Fibroblast of upper back skin (primary cell): ENCODE measurements at regions not wholly inside any gene's neighbourhood (a gene's known extent, or its start where the extent isn't known, plus 50 kb on each side); places are given as distances from the start of the nearest gene placed in this dataset.
"Not testable (repeated sequence)": the region's sequence is repeated elsewhere in the genome, so short reads cannot be mapped to it uniquely, and the experiment has no call there.

Experiments used
- DNase-seq: peaks from one replicate; pipeline ENCODE4 v3.0.0-alpha.2; 2013

DNA sequence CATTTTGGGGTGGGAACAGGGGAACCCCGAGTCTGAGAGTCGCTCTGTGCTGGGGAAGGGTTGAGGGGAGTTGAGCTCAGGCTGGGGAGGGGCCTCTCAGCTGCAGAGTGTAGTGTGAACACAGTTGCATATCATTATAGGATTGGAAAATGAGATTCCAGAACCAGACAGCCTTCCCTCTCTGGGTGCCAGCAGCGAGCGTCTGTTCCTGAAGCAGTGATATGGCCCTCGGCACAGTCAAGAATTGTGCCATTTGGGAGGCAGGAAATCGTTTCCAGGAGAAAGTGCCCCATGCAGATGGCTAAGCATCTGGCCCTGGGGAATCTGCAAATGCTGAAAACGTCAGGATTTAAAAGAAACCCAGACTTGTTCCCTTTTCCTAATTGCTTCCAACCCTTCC is 70.4 kb upstream of the SFSWAP start:
- DNase-seq: no peak

GRCh38 chr12:131641315-131641714 is 69.6 kb upstream of the SFSWAP start:
- DNase-seq: no peak

- DNase-seq: no peak
Observed at GRCh38 chr12:131642101-131642540, 68.8 kb upstream of the SFSWAP start.

DNA sequence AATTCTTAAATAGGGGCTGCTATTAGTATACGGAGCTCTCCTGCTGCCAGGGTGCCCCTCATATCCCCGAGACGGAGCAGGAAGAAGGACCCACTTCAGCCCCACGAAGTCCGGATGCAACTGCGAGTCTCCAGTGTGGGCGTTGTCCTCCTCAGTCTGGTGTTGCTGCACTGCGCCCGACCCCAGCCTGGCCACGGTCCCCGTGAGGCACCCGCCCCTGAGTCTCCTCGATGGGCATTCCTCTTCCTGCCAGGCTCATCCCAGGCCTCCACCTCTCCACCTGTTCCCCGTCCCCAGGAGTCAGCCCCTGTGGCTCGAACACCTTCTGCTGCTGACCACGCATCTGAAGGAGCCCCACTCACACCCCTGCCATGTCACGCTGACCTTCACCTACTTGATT is 68.1 kb upstream of the SFSWAP start:
- DNase-seq: no peak

- DNase-seq: no peak
Observed at GRCh38 chr12:131643631-131644452, 67.0 kb upstream of the SFSWAP start.

GRCh38 chr12:131644481-131644880 is 66.4 kb upstream of the SFSWAP start:
- no peak for DNase-seq

- DNase-seq: not testable (repeated sequence)
Observed at GRCh38 chr12:131644917-131645316, 66.0 kb upstream of the SFSWAP start.

DNA sequence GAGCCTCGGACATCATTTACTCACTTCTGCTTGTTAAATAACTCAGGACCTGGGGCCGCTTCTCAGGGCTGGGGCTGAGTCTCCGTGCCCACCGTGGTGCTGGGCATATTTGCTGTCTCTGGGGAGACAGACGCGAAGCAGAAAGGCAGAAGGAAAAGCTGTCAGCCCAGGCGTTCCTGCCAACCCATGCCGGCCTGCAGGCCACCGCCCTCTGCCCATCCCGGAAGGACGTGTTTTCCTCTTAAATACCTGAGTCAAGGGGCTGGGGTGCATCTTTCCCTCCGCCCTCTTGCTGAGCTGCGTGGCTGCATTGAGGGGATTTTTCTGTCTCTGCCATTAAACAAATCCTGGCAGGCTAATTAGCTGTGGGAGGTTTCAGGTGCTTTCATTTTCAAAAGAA is 65.3 kb upstream of the SFSWAP start:
- DNase-seq: not testable (repeated sequence)

DNA sequence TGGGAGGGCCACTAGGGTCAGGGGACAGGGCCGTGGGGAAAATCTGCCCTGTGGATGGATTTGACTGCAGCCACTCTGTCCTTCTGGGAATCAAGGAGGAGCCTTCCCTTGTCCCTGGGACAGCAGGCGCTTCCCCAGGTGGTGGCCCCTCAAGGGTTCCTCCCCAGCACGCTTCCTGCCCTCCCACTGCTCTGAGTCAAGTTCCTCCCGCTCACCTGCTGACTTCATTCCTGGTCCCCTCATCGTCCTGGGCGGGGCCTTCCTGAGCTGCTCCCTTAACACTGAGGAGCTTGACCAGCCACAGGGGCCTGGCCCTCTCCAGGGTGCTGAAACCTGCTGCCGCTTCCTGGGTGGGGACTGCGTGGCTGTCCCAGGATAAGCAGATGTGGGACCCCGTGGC is 64.4 kb upstream of the SFSWAP start:
- DNase-seq: not testable (repeated sequence)

GRCh38 chr12:131647667-131648066 is 63.2 kb upstream of the SFSWAP start:
- no peak for DNase-seq

- not testable (repeated sequence) for DNase-seq
Observed at GRCh38 chr12:131655469-131656174, 55.3 kb upstream of the SFSWAP start.

- DNase-seq: not testable (repeated sequence)
Observed at GRCh38 chr12:131656796-131657195, 54.1 kb upstream of the SFSWAP start.

DNA sequence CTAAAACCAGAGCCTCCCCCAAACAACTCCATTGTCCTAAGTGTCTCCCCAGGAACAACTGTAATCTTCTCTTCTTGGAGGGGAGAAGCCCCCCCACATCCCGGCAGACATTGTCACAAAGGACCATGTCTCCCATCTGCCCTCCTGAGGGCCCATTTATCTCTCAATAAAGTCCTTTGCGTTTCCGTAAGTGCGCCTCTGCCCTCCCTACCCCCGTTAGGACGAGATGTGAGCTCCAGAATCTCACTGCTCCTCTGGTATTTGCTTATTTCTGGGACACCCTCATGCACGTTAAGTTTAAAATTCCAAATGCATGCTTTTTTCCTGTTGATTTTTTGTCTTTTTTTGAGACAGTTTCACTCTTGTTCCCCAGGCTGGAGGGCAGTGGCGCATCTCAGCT is 52.3 kb upstream of the SFSWAP start:
- DNase-seq: not testable (repeated sequence)

- not testable (repeated sequence) for DNase-seq
Observed at GRCh38 chr12:131659484-131659883, 51.4 kb upstream of the SFSWAP start.

- not testable (repeated sequence) for DNase-seq
Observed at GRCh38 chr12:131659976-131660375, 50.9 kb upstream of the SFSWAP start.

- not testable (repeated sequence) for DNase-seq
Observed at GRCh38 chr12:131660401-131660800, 50.5 kb upstream of the SFSWAP start.
